ENCODE measurements at regions not wholly inside any gene's neighbourhood (a gene's known extent, or its start where the extent isn't known, plus 50 kb on each side); places are given as distances from the start of the nearest gene placed in this dataset.
"Not testable (repeated sequence)": the region's sequence is repeated elsewhere in the genome, so short reads cannot be mapped to it uniquely, and the experiment has no call there.

DNA sequence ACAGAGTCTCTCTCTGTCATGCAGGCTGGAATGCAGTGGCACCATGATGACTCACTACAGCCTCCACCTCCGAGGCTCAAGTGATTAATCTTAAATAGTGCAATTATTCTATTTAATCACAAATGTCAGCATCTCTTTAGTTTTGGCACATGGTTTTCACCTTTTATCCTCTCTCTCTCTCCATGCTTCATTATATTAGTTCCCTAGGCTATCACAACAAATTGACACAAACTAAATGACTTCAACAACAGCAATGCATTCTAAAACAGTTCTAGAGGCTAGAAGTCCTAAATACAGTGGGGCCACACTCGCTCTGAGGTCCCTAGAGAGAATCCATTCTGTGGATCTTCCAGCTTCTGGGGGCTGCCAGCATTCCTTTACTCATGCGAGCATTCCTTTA lies 178.2 kb upstream of the ZNG1F start:
- CTCF ChIA-PET; POLR2A ChIA-PET; DNase-seq (ENCODE audit: extremely low spot score): not testable (repeated sequence)

GRCh38 chr9:41361790-41362189 lies 172.7 kb upstream of the ZNG1F start:
- POLR2A ChIA-PET; DNase-seq (ENCODE audit: extremely low spot score); CTCF ChIA-PET: not testable (repeated sequence)

- DNase-seq (ENCODE audit: extremely low spot score); POLR2A ChIA-PET; CTCF ChIA-PET: not testable (repeated sequence)
- TF ChIP-seq L3MBTL2 (conservative IDR thresholded peaks at IDR 0.05): peak; percentile 88
These were observed 170.0 kb upstream of the ZNG1F start for GRCh38 chr9:41359116-41359515.

- CTCF ChIA-PET; DNase-seq (ENCODE audit: extremely low spot score); POLR2A ChIA-PET: not testable (repeated sequence)
These were observed 169.6 kb upstream of the ZNG1F start for GRCh38 chr9:41358682-41359081.

DNA sequence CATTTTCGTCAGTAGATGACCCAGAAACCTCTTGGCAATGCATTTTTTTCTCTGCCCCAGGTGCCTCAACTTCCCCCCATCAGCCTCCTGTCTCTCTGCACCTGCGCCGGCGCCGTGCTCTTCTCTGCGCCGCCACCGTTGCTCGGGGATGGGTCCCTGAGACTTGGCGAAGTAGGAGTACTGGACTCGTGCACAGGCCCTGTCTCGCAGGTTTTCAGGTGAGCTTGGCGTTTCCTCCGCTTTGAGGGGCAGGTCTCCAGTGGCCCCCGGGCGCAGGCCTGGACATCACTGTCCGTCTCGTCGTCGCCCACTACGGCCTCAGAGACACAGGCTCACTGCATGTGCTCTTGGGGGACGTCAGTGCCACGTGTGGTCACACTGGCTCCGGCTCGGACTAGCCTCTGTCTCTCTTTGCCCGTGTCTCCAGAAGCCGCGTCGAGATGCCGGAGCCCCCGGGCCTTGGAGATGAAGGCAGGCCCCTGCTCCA lies 168.8 kb upstream of the ZNG1F start:
- CTCF ChIA-PET; DNase-seq (ENCODE audit: extremely low spot score); POLR2A ChIA-PET: not testable (repeated sequence)
- peak; percentile 50 for TF ChIP-seq L3MBTL2 (conservative IDR thresholded peaks at IDR 0.05)

DNA sequence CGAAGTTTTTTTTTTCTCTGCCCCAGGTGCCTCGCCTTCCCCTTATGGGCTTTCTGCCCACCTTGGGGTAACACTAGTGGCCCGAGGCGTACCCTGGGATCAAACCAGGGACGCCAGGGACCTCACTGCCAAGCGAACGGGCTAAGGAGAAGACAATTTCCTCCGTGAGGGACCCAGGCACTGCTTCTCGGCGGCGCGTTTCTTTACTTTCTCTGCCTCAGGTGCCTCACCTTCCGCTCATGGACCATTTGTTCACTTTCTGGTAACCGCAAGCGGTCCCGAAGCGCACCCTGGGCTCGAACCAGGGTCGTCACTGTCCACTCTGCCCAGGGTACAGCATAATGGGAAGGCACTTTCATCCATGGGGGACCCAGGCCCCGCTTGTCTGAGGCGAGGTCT lies 168.2 kb upstream of the ZNG1F start:
- POLR2A ChIA-PET; DNase-seq (ENCODE audit: extremely low spot score); CTCF ChIA-PET: not testable (repeated sequence)

DNA sequence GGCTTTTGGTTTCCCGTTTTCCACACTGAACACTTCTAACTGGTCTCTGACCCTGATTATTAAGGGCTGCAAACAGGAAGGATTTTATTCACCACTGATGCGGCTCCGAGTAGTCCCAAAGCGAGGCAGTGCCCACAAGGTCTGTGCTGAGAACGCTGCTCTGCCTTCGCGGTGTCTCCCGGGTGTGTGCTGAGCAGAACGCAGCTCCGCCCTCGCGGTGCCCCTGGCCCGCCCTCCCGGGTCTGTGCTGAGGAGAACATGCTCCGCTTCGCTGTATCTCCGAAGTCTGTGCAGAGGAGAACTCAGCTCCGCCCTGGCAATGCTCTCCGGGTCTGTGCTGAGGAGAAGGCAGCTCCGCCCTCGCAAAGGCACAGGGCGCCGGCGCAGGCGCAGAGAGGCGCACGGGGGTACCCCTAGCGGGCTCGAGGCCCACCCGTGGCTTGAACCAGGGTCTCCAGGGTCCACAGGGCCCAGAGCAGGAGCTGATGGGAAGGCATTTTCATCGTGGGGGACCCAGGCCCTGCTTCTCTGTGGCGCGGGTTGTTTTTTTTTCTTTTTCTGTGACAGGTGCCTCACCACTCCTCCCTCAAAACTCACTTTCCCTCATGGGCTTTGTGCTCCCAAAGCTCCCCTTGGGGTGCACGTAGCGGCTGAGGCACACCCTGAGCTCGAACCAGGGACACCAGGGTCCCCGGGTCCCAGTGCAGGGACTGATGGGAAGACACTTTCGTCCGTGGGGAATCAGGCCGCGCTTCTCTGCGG lies 167.7 kb upstream of the ZNG1F start:
- DNase-seq (ENCODE audit: extremely low spot score); POLR2A ChIA-PET; CTCF ChIA-PET: not testable (repeated sequence)

DNA sequence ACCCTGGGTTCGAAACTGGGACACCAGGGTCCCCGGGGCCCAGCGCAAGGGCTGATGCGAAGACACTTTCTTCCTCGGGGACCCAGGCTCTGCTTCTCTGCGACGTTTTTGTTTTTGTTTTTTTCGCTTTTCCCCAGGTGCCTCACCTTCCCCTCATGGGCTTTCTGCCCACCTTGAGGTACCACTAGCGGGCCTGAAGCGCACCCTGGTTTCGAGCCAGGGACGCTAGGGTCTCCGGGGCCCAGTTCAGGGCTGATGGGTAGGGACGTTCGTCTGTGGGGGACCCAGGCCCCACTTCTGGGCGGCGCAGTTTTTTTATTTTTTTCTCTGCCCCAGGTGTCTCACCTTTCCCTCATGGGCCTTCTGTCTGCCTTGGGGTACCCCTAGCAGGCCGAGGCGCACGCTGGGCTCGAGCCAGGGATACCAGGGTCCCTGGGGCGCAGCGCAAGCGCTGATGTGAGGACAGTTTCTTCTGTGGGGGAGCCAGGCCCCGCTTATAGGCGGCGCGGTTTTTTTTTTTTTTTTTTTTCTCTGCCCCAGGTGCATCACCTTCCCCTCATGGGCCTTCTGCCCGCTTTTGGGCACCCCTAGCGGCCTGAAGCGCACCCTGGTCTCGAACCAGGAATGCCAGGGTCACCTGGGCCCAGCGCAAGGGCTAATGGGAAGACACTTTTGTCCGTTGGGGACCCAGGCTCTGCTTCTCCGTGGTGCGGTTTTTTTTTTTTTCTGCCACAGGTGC lies 166.8 kb upstream of the ZNG1F start:
- CTCF ChIA-PET; DNase-seq (ENCODE audit: extremely low spot score); POLR2A ChIA-PET: not testable (repeated sequence)

- DNase-seq (ENCODE audit: extremely low spot score); POLR2A ChIA-PET; CTCF ChIA-PET: not testable (repeated sequence)
These were observed 165.9 kb upstream of the ZNG1F start for GRCh38 chr9:41354978-41355377.

DNA sequence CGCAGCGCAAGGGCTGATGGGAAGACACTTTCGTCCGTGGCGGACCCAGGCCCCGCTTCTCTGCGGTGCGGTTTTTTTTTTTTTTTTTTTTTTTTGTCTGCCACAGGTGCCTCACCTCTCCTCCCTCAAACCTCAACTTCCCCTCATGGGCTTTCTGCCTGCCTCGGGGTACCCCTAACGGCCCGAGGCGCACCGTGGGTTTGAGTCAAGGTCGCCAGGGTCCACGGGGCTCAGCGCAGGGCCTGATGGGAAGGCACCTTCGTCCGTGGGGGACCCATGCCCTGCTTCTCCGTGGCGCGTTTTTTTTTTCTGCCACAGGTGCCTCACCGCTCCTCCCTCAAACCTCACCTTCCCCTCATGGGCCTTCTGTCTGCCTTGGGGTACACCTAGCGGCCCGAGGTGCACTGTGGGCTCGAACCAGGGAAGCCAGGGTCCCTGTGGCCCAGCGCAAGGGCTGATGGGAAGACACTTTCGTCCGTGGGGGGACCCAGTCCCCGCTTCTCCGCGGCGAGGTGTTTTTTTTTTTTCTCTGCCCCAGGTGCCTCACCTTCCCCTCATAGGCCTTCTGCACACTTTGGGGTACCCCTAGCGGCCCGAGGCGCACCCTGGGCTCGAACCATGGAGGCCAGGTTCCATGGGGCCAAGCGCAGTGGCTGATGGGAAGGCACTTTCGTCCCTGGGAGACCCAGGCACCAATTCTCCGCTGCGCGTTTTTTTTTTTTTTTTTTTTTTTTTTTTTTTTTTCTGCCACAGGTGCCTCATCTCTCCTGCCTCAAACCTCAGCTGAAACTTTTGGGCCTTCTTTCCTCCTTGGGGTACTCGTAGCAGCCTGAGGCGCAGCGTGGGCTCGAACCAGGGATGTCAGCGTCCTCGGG lies 165.2 kb upstream of the ZNG1F start:
- DNase-seq (ENCODE audit: extremely low spot score); POLR2A ChIA-PET; CTCF ChIA-PET: not testable (repeated sequence)

GRCh38 chr9:41353026-41353425 lies 163.9 kb upstream of the ZNG1F start:
- CTCF ChIA-PET; POLR2A ChIA-PET; DNase-seq (ENCODE audit: extremely low spot score): not testable (repeated sequence)

DNA sequence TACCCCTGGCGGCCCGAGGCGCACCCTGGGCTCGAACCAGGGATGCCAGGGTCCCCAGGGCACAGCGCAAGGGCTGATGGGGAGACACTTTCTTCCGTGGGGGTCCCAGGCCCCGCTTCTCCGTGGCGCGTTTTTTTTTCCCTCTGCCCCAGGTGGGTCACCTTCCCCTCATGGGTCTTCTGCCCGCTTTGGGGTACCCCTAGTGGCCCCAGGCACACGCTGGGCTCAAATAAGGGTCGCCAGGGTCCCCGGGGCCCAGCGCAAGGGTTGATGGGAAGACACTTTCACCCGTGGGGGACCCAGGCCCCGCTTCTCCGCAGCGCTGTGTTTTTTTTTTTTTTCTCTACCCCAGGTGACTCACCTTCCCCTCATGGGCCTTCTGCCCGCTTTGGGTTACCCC lies 163.3 kb upstream of the ZNG1F start:
- CTCF ChIA-PET; POLR2A ChIA-PET; DNase-seq (ENCODE audit: extremely low spot score): not testable (repeated sequence)

DNA sequence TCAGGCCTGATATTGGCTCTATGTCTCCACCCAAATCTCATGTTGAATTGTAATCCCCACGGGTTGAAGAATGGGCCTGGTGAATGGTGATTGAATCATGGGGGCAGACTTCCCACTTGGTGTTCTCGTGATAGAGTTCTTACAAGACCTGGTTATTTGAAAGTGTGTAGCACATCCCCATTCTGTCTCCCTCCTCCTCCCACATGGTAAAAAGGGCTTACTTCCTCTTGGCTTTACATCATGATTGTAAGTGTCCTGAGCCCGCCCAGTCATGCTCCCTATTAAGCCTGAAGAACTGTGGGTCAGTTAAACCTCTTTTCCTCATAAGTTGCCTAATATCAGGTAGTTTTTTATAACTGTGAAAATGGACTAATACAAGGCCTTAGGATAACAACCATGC lies 158.8 kb upstream of the ZNG1F start:
- DNase-seq (ENCODE audit: extremely low spot score); POLR2A ChIA-PET; CTCF ChIA-PET: not testable (repeated sequence)

DNA sequence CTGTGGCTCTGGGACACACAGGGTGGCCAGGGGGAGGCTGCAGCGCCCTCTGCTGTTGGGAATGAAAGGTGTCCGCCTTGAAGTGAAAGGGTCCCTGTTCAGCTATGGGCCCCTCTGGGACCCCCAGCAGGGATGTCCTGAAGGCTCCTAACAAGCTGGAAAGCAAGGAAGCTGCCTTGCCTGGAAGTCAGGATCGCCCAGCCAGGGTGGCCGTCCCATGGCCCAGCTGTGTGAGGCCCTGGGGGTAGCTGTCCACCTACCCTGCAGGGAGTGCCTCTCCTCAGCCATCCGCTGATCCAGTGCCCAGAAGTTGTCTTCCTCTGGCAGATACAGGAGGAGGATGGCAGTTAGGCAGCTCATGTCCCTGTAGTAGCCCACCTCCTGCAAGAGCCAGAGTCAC lies 143.4 kb upstream of the ZNG1F start:
- DNase-seq (ENCODE audit: extremely low spot score); POLR2A ChIA-PET; CTCF ChIA-PET: not testable (repeated sequence)

DNA sequence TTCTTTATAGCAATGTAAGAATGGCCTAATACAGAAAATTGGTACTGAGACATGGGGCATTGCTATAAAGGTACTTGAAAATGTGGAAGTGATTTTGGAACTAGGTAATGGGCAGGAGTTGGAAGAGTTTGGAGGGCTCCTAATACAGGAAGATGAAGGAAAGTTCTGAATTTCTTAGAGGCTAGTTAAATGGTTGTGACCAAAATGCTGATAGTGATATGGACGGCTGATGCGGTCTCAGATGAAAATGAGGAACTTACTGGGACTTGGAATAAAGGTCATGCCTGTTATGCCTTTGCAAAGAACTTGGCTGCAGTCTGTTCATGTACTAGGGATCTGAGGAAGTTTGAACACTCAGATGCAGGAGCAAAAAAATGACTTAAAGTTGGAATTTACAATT lies 132.2 kb upstream of the ZNG1F start:
- POLR2A ChIA-PET; CTCF ChIA-PET; DNase-seq (ENCODE audit: extremely low spot score): not testable (repeated sequence)

All from HEK293T (cell line).